ENCODE measurements at regions not wholly inside any gene's neighbourhood (a gene's known extent, or its start where the extent isn't known, plus 50 kb on each side); places are given as distances from the start of the nearest gene placed in this dataset.

DNA sequence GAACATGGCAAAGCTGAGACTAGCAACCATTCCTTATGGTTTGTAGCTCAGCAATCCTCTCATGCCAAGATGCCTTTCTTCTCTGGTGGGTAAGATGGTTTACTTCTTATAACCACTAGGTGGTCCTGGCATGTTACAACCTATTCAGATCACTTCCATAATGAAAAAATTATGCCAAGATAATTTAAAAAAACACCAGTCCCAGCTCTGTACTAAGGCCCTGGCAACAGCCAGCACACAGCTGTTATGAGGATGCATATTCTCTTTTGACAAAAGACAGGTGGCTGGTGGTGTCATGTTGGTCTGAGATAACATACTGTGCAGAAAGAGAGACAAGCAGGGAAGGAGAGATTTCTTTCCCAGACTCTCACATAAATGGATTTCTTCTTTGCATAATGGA is 65.7 kb upstream of the FRMD4B start:
- Histone ChIP-seq H3K27ac (ENCODE audit: low read depth, low read length) (no peak overlapping the region), H4K20me1 (ENCODE audit: control insufficient read depth, insufficient read depth, low read depth, low read length) (no peaks in the 10 kb centered on the region), H3K4me3 (ENCODE audit: low read length) (no peak overlapping the region), H3K4me1 (ENCODE audit: control insufficient read depth, low read length) (no peaks in the 10 kb centered on the region), H3F3A (ENCODE audit: control insufficient read depth, insufficient read depth) (no peaks in the 10 kb centered on the region), H3K9me3 (ENCODE audit: control insufficient read depth, insufficient read depth, low read length) (peaks cover 4% of the 10 kb centered on the region; the same call in 1 of the 2 replicates), H3K4me2 (ENCODE audit: low read length) (no peak overlapping the region), H3K79me2 (ENCODE audit: control insufficient read depth, low read length) (no peaks in the 10 kb centered on the region), H3K9me2 (replicated peaks; ENCODE audit: control insufficient read depth, low read length) (no peaks in the 10 kb centered on the region), H3K36me3 (ENCODE audit: control insufficient read depth, low read length) (no peaks in the 10 kb centered on the region), H3K27me3 (ENCODE audit: control insufficient read depth, low read length) (no peaks in the 10 kb centered on the region)
- TF ChIP-seq, protein P1, sequence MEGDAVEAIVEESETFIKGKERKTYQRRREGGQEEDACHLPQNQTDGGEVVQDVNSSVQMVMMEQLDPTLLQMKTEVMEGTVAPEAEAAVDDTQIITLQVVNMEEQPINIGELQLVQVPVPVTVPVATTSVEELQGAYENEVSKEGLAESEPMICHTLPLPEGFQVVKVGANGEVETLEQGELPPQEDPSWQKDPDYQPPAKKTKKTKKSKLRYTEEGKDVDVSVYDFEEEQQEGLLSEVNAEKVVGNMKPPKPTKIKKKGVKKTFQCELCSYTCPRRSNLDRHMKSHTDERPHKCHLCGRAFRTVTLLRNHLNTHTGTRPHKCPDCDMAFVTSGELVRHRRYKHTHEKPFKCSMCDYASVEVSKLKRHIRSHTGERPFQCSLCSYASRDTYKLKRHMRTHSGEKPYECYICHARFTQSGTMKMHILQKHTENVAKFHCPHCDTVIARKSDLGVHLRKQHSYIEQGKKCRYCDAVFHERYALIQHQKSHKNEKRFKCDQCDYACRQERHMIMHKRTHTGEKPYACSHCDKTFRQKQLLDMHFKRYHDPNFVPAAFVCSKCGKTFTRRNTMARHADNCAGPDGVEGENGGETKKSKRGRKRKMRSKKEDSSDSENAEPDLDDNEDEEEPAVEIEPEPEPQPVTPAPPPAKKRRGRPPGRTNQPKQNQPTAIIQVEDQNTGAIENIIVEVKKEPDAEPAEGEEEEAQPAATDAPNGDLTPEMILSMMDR (IDR thresholded peaks at IDR 0.05; ENCODE audit: low read depth, low read length, poor library complexity, severe bottlenecking): no peak
- no peak for TF ChIP-seq EZH2phosphoT487 (IDR thresholded peaks at IDR 0.05; ENCODE audit: borderline replicate concordance, low read length)

DNA sequence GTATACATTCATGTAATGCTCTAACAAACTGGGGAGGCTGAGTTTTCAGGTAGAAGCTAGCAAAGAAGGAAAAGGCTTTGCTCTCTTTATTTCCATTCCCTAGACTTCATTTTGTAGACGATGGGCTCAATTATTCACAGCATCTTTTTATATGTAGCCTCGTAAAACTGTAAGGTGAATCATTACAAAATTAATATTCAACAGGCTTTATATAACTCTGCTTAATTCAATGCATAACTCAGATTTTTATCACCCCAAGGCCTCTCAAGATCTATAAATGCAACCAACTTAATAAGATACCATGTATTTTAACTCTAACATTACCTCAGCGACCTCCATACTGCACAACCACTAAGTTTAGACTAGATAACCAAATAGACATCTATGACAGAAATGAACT is 63.0 kb upstream of the FRMD4B start:
- no peaks in the 10 kb centered on the region for H3K9me3 ChIP-seq (ENCODE audit: control insufficient read depth, insufficient read depth, low read length)
- no peaks in the 10 kb centered on the region for H3K79me2 ChIP-seq (ENCODE audit: control insufficient read depth, low read length)
- H3K27ac ChIP-seq (ENCODE audit: low read depth, low read length): no peak overlapping the region
- H3K4me1 ChIP-seq (ENCODE audit: control insufficient read depth, low read length): no peaks in the 10 kb centered on the region
- H3K27me3 ChIP-seq (ENCODE audit: control insufficient read depth, low read length): no peaks in the 10 kb centered on the region
- H3K9me2 ChIP-seq (replicated peaks; ENCODE audit: control insufficient read depth, low read length): no peaks in the 10 kb centered on the region
- no peaks in the 10 kb centered on the region for H3F3A ChIP-seq (ENCODE audit: control insufficient read depth, insufficient read depth)
- TF ChIP-seq EZH2phosphoT487 (IDR thresholded peaks at IDR 0.05; ENCODE audit: borderline replicate concordance, low read length): no peak
- TF ChIP-seq, protein P1 (IDR thresholded peaks at IDR 0.05; ENCODE audit: low read depth, low read length, poor library complexity, severe bottlenecking): no peak
- no peaks in the 10 kb centered on the region for H4K20me1 ChIP-seq (ENCODE audit: control insufficient read depth, insufficient read depth, low read depth, low read length)
- H3K36me3 ChIP-seq (ENCODE audit: control insufficient read depth, low read length): no peaks in the 10 kb centered on the region
- H3K4me3 ChIP-seq (ENCODE audit: low read length): no peak overlapping the region
- H3K4me2 ChIP-seq (ENCODE audit: low read length): no peak overlapping the region

DNA sequence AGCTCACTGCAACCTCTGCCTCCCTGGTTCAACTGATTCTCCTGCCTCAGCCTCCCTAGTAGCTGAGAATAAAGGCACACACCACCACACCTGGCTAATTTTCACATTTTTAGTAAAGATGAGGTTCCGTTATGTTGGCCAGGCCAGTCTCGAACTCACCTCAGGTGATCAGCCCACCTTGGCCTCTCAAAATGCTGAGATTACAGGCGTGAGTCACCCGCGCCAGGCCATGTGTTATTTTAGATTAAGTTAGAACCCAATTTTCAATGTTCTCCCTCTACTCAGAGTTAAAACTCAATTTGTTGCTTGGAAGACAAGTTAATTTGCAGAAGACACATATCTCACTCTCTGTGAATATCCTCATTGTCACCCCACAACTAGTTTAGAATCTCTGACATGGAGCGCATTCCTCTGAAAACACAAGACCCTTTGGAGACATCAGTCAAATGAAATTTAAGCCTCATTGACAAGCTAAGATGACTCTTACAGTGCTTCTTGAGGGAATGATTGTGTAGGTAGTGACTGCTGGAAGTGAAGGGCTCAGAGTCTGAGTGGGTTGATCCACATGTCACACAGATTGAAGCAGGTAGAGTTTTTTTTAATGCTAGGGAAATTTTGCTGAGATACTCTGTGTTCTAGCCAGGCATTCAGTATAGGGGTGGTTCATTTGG is 60.6 kb upstream of the FRMD4B start:
- no peaks in the 10 kb centered on the region for H3K4me1 ChIP-seq (ENCODE audit: control insufficient read depth, low read length)
- H3F3A ChIP-seq (ENCODE audit: control insufficient read depth, insufficient read depth): no peaks in the 10 kb centered on the region
- no peaks in the 10 kb centered on the region; the same call in 1 of the 2 replicates for H3K9me3 ChIP-seq (ENCODE audit: control insufficient read depth, insufficient read depth, low read length)
- no peaks in the 10 kb centered on the region for H4K20me1 ChIP-seq (ENCODE audit: control insufficient read depth, insufficient read depth, low read depth, low read length)
- H3K9me2 ChIP-seq (replicated peaks; ENCODE audit: control insufficient read depth, low read length): no peaks in the 10 kb centered on the region
- no peaks in the 10 kb centered on the region for H3K79me2 ChIP-seq (ENCODE audit: control insufficient read depth, low read length)
- no peak overlapping the region for H3K4me3 ChIP-seq (ENCODE audit: low read length)
- H3K27me3 ChIP-seq (ENCODE audit: control insufficient read depth, low read length): no peaks in the 10 kb centered on the region
- H3K4me2 ChIP-seq (ENCODE audit: low read length): no peak overlapping the region
- H3K36me3 ChIP-seq (ENCODE audit: control insufficient read depth, low read length): no peaks in the 10 kb centered on the region
- TF ChIP-seq, protein P1 (IDR thresholded peaks at IDR 0.05; ENCODE audit: low read depth, low read length, poor library complexity, severe bottlenecking): no peak
- no peak for TF ChIP-seq EZH2phosphoT487 (IDR thresholded peaks at IDR 0.05; ENCODE audit: borderline replicate concordance, low read length)
- H3K27ac ChIP-seq (ENCODE audit: low read depth, low read length): no peak overlapping the region

Measured in DOHH2 (cell line).